Sigmoid colon (tissue), 3 donors: ENCODE measurements at regions not wholly inside any gene's neighbourhood (a gene's known extent, or its start where the extent isn't known, plus 50 kb on each side); places are given as distances from the start of the nearest gene placed in this dataset.

Experiments
- CTCF ChIP-seq, 4 experiments: fragments of 450-650 bp in 3 of 4; fragments of 200-600 bp in 1 of 4; IDR thresholded peaks; one replicate each; pipeline ENCODE4 v1.5.1; 2016 to 2019; ENCODE audit warnings: antibody characterized with exemption in 4 of 4, mild to moderate bottlenecking in 3 of 4, moderate library complexity in 2 of 4
- POLR2A ChIP-seq, 2 donors: fragments of 450-650 bp; IDR thresholded peaks; one replicate each; pipeline ENCODE4 v1.6.1; 2016; ENCODE audit warnings: antibody characterized with exemption in 2 of 2, mild to moderate bottlenecking in 2 of 2, moderate library complexity in 2 of 2

DNA sequence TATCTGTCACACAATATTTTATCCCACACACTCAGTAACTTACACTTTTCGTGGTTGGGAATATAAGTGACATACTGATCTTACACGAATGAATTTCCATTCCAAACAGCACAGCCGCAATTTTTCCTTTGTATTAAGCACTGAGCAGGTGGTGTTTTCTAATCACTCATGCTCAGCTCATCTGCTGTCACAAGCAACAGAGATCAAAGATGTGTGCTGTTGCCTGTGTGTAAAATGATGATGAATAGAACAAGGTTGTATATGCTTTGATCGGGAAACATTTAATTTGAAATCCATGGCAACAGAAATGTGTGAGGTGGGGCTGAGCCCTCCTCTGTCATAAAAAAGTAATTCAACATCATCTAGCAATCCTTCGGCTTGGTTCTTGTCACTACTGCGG is 927.7 kb upstream of the MBL2 start:
- TF ChIP-seq POLR2A (IDR thresholded peaks at IDR 0.05) (no peak), CTCF (IDR thresholded peaks at IDR 0.05) (no peak)
